Pons (tissue), 1 donor: ENCODE measurements at regions not wholly inside any gene's neighbourhood (a gene's known extent, or its start where the extent isn't known, plus 50 kb on each side); places are given as distances from the start of the nearest gene placed in this dataset.
"Not testable (repeated sequence)": the region's sequence is repeated elsewhere in the genome, so short reads cannot be mapped to it uniquely, and the experiment has no call there.

ENCODE experiments used
- DNase-seq: peaks from one replicate; pipeline ENCODE4 v3.0.0-alpha.2; 2016; ENCODE audit warnings: low spot score

DNA sequence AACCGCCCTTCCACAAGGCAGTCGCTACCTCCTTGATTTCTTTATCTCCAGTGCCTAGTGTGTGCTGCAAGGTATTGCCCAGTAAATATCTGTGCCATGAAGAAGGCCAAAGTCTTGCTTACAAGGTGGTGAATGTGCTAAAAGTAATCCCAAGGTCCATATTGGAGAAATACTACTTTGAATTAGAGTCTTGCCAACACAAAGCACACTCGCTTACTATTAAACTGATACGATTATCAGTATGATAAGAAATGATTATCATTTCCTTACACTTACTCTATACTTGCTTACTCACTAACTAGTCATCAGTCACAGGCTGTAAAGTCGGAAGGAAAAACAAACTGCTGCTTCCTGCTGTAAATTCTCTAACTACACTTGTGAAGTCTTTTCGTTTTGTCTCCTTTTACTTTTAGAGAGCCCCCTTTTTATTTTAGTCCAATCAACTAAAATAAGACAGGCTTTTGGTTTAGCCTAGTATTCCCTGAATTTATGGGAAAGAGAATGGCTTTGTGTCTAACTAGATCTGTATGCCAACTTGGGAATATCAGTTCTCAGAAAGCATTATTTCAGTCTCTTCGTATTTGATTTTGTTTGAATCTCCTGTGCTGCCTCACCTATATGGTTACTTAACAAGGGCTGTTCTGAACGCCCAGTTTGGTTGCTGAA, 107.1 kb upstream of the TSC22D2 start:
- no peak for DNase-seq

GRCh38 chr3:150300388-150300787, 107.7 kb upstream of the TSC22D2 start:
- no peak for DNase-seq

GRCh38 chr3:150299201-150299600, 108.9 kb upstream of the TSC22D2 start:
- no peak for DNase-seq

GRCh38 chr3:150296966-150297365, 111.1 kb upstream of the TSC22D2 start:
- DNase-seq: no peak

DNA sequence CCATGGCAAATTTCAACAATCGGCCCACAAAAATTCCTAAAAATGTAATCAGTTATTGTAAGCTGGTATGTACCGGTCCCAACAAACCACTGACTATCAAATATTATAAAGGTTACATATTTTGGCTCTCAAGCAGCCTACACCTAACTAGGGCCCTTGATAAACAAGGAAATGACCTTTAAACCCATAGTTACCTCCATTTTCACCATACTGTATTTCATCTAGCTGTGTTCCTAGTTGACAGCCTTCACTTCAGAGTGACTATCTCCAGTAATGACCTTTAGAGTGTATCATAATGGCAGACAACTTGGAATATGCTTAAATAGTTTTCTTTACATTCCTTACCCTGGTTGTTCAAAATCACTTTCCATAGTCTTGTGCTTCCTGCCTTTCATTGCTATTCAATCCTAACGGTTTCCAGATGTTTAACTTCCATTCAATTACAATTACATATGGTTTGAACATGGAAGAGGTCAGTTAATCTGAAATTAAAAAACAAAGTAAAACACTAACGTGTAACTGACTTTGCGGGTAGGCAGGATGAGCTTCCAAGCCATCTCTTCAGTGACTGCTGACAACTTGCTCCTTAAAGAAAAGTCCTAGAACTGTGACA, 111.9 kb upstream of the TSC22D2 start:
- DNase-seq: no peak

DNA sequence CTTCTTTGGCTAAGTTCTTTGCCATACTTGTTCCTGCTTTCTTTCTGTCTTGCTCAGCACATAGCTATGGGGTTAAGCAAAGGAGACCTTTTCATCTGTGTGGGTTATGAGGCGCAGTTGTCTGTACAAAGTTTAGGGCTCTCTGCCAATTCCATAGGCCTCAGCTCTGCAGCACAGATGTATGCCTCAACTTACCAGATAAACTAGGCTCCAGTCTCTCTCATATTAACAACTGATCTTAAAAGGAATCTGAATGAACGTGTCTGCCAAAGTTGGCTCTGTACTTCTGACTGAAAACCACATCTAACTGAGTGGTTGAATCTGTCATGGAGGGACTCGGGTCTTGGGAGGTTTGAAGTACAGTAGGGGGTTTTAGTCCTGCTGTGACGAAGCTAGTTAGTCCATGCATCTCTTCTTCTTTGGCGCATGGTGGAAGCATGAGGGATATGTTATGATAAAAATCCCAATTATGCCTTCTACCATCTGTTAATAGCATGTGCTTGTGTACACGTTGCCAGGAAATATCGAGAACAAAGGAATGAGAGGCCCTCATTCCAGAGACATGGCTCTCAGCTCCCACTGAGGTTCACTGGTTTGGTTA, 114.6 kb upstream of the TSC22D2 start:
- no peak for DNase-seq

GRCh38 chr3:150292891-150293290, 115.2 kb upstream of the TSC22D2 start:
- DNase-seq: no peak

DNA sequence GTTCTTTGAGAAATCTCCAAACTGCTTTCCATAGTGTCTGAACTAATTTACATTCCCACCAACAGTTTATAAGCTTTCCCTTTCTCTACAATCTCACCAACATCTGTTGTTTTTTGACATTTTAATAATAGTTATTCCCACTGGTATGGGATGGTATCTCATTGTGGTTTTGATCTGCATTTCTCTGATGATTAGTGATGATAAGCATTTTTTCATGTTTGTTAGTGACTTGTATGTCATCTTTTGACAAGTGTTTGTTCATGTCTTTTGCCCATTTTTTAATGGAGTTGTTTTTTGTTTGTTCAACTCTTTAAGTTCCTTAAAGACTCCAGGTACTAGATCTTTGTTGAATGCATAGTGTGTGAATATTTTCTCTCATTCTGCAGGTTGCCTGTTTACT, 116.6 kb upstream of the TSC22D2 start:
- no peak for DNase-seq

GRCh38 chr3:150286390-150287147, 121.5 kb upstream of the TSC22D2 start:
- DNase-seq: peak; percentile 11

DNA sequence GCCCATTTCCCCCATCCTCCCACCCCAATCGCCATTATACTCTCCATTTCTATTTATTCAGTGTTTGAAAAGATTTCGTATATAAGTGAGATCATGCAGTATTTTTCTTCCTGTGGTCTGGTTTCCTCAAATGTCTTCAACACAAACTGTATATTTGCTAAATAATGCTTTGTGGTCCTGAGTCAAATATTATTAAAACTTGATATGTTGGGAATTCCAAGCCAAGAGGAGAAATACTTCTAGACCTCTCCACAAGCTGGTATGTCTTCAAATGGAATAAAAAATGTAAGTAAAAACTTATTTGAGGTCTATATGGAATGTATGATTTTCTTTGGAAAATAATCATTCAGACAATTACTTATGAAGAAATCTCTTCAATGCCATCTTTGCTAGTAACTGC, 122.5 kb upstream of the TSC22D2 start:
- no peak for DNase-seq

DNA sequence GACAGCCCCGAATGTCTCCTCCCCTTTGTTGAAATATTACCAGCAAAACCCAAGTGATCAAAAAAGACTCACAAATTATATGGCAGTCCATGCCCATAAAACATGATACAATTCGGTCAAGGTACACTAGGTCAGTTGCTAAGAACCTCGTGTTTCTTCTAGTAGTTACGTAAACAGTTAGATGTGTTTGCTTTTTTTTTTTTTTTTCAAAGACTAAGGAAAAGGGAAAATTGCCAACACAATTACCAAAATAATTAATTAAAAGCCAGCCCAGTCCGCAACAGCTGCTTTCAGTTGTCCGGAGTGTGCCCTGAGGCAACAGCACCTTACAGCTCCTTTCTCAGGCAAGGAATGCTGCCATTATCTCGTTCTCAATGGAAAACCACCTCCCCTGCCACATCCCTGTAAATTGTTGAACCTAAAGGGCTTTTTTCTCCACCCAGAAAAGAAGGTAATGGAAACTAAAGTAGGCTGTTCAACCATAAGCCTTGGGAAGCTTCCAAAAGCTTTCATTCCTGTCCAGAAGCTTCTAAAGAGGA, 129.2 kb upstream of the TSC22D2 start:
- no peak for DNase-seq

- no peak for DNase-seq
Measured at GRCh38 chr3:150278195-150278594, 129.9 kb upstream of the TSC22D2 start.

- DNase-seq: no peak
Measured at GRCh38 chr3:150277444-150277843, 130.7 kb upstream of the TSC22D2 start.

DNA sequence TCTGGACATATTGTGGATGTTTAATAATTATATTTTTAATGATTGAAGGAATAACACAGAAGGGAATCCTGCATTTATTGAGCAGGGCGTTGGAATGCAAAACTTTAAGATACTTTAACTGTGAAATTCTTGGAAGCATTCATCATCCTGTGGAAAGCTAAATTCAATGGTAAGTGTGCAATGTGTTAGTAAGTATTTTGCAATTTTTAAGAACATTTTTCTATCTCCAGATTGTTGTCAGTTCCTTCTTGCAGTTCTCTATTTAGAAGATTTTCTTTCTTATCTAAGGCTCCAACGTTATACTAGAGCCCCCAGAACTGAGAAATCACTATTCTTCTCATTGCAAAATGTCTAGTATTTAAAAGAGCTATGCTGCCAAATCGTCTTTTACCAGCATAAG, 132.2 kb upstream of the TSC22D2 start:
- DNase-seq: no peak

DNA sequence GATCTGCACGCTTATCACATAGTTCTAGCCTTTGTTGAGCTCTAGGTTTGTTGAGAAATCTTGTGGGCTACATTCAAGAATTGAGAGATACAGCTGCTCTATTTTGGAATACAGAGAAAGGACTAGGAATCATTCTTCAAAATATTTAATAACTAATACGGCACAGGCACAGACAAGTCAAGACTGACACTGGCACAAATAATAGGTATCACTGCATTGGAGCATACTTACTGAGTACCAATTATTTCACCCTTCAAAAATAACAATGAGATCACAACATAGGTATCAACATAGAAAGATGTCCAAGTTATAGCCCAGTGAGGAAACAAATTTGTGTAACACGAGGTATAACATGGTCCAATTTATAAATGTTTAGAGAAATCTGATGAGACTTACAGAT, 133.7 kb upstream of the TSC22D2 start:
- DNase-seq: no peak

- no peak for DNase-seq
Measured at GRCh38 chr3:150273396-150273795, 134.7 kb upstream of the TSC22D2 start.

DNA sequence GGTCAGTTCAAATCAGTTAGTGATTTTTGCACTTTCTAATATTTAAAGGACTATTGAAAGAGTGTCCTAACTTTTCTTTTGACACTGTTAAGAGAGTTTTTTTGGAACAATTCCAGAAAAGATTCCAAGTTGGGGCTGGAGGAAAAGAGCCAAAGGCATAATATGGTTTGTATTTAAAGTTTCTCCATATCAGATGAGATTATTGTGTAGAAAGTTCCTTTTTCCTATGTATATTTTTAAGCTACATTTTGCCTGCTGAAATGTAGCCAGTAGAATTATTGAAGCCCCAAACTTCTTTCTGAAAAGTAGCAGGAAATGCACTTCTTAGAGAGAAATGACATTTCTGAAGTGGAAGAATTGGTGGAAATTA, 136.5 kb upstream of the TSC22D2 start:
- no peak for DNase-seq

GRCh38 chr3:150270883-150271590, 137.1 kb upstream of the TSC22D2 start:
- no peak for DNase-seq

DNA sequence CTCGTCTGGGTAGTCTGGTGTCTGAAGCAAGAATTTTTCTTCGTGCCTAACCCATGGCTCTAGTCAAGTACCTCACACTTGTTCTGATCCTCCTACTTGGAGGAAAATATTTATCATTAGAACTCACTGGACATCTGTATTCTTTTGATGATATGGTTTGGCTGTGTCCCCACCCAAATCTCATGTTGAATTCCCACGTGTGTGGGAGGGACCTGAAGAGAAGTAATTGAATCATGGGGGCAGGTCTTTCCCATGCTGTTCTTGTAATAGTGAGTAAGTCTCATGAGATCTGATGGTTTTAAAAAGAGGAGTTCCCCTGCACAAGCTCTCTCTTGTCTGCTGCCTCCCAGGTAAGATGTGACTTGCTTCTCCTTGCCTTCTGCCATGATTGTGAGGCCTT, 137.7 kb upstream of the TSC22D2 start:
- DNase-seq: not testable (repeated sequence)

DNA sequence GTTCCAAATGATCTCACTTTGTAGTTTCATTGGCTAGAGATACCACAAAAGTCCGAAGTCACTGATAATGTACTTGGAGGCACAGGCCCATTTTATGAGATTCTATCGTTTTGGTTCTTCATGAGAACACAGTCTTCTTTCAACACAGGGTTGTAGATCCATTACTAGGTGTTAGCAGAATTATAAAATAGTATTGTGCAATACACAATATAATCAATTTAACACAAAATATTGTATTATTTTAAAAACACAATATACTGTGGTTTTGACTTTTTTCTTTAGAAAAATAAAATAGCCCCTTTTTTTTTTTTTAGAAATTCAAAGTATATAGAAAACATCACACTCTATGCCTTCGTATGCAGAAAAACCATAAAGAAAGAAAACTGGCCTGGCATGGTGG, 138.6 kb upstream of the TSC22D2 start:
- no peak for DNase-seq

GRCh38 chr3:150268426-150269391, 139.4 kb upstream of the TSC22D2 start:
- no peak for DNase-seq
